Adrenal gland (tissue), 5 donors: ENCODE measurements at regions not wholly inside any gene's neighbourhood (a gene's known extent, or its start where the extent isn't known, plus 50 kb on each side); places are given as distances from the start of the nearest gene placed in this dataset.

Experiments used
- POLR2A ChIP-seq, 2 donors: fragments of 450-650 bp; IDR thresholded peaks; one replicate each; pipeline ENCODE4 v1.6.1; 2017; ENCODE audit warnings: antibody characterized with exemption in 2 of 2, mild to moderate bottlenecking in 2 of 2, moderate library complexity in 1 of 2
- TF ChIP-seq, protein P1 (sequence below), 6 experiments: fragments of 450-650 bp in 4 of 6; fragments of 200-600 bp in 2 of 6; sonication (generic) in 1 of 6; IDR thresholded peaks; 1 replicate in 5 of 6; 2 replicates in 1 of 6; pipeline versions ENCODE4 v1.5.1 to v1.8.0; 2016 to 2021; ENCODE audit warnings: antibody characterized with exemption in 6 of 6, mild to moderate bottlenecking in 2 of 6, moderate library complexity in 1 of 6
- donor health status: DM: no; HTN: no; CAD: no.

DNA sequence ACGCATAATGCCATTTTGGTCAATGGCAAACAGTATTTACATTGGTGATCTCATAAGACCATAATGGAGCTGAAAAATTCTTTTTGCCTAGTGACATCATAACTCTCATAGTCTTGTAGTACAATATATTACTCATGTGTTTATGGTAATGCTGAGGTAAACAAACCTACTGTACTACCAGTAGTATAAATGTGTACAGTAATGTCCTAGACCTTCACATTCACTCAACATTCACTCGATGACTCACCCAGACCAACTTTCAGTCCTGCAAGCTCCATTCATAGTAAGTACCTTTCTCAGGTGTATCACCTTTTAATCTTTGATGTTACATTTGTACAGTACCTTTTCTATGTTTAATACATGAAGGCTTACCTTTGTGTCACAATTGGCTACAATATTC lies 558.2 kb upstream of the PIK3C3 start:
- TF ChIP-seq, protein P1, sequence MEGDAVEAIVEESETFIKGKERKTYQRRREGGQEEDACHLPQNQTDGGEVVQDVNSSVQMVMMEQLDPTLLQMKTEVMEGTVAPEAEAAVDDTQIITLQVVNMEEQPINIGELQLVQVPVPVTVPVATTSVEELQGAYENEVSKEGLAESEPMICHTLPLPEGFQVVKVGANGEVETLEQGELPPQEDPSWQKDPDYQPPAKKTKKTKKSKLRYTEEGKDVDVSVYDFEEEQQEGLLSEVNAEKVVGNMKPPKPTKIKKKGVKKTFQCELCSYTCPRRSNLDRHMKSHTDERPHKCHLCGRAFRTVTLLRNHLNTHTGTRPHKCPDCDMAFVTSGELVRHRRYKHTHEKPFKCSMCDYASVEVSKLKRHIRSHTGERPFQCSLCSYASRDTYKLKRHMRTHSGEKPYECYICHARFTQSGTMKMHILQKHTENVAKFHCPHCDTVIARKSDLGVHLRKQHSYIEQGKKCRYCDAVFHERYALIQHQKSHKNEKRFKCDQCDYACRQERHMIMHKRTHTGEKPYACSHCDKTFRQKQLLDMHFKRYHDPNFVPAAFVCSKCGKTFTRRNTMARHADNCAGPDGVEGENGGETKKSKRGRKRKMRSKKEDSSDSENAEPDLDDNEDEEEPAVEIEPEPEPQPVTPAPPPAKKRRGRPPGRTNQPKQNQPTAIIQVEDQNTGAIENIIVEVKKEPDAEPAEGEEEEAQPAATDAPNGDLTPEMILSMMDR (IDR thresholded peaks at IDR 0.05) = no peak
- TF ChIP-seq POLR2A (IDR thresholded peaks at IDR 0.05) = no peak
